Pancreas (tissue), 10 donors: ENCODE measurements at regions not wholly inside any gene's neighbourhood (a gene's known extent, or its start where the extent isn't known, plus 50 kb on each side); places are given as distances from the start of the nearest gene placed in this dataset.

Source experiments
- ATAC-seq, 4 donors: fragments of 200-7000 bp; cut with Tn5 transposase; one replicate each; pipeline versions ENCODE4 v1.8.0 to v1.9.1; 2020; ENCODE audit warnings: mild to moderate bottlenecking in 4 of 4, moderate library complexity in 4 of 4
- DNase-seq, 6 donors: peaks; one replicate each; pipeline ENCODE4 v3.0.0-alpha.2; 2020
- FAIRE-seq: peaks from 2 replicates; lab custom pipeline; 2012; peaks lifted over from hg19 to GRCh38; lab: Jason Lieb, UNC
- H3K27ac ChIP-seq, 4 donors: fragments of 200-600 bp; sonication (generic); 1 replicate in 3 of 4; 2 replicates in 1 of 4; pipeline versions ENCODE4 v1.5.0 to v1.8.0; 2020
- H3K27me3 ChIP-seq, 4 donors: fragments of 200-600 bp; one replicate each; pipeline ENCODE4 v1.8.0; 2021
- H3K36me3 ChIP-seq, 3 donors: fragments of 200-600 bp; sonication (generic) in 1 of 3; one replicate each; pipeline versions ENCODE4 v1.5.0 to v1.8.0; 2020 to 2021
- H3K4me1 ChIP-seq, 3 donors: fragments of 200-600 bp; one replicate each; pipeline ENCODE4 v1.8.0; 2021
- H3K4me3 ChIP-seq, 4 donors: fragments of 200-600 bp; sonication (generic) in 2 of 4; one replicate each; pipeline versions ENCODE4 v1.5.0 to v1.8.0; 2020 to 2021
- H3K9me3 ChIP-seq, 4 donors: fragments of 200-600 bp; one replicate each; pipeline ENCODE4 v1.8.0; 2021
- WGBS, 2 donors: extraction: QIAGEN DNeasy Blood & Tissue Kit; methylation state at CpG; one replicate each; pipeline ENCODE4 v1.1.7; 2013; 5-methylcytosine and 5-hydroxymethylcytosine counted together
- intact Hi-C, 3 donors: fragments of 100-400 bp; cut with DNase I; formaldehyde crosslinking; loops; one replicate each; pipeline versions ENCODE4 v1.11.1 to v1.14.2; 2022
- TF ChIP-seq, protein P1 (sequence below), 4 donors: fragments of 200-600 bp; sonication (generic) in 3 of 4; IDR thresholded peaks; one replicate each; pipeline versions ENCODE4 v1.5.0 to v1.8.0; 2021; ENCODE audit warnings: antibody characterized with exemption in 4 of 4
- donor health status: healthy with polysubstance abuse.
- donor health status: DM: no; HTN: no; CAD: no; lungs with moderate emphysema.
- donor health status: DM: no; HTN: no; CAD: no.
- donor health status: control.
- donor health status: control.
- donor health status: Bipolar disorder and iron deficiency.
- donor health status: DM: yes; HTN: yes; CAD: no.
- donor health status: DM: no; HTN: no; CAD: no.
- donor health status: DM: no; HTN: no; CAD: no.
- donor health status: DM: yes; HTN: yes; CAD: no.

DNA sequence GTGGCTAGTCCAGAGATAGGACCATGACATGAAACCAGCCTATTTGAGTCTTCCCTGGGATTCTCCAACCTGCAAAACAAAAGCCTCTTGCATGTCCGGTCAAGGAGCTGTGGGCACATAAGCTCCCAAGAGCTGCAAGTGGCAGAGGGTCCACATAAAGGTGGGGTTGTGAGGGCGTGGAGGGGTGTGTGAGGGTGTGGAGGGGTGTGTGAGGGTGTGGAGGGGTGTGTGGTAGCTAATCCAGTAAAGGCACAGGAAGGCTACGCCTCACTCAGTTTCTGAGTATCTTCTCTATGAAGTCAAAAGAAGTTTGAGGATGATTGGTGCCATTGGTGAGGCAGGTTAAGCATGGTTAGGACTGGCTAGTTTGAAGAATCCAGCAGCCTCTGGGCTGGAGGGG is 259.4 kb upstream of the NSMCE3 start:
- intact Hi-C loops: no loop called here
- no peak for DNase-seq
- no peak for FAIRE-seq
- H3K27ac ChIP-seq: no peak overlapping the region
- H3K27me3 ChIP-seq: no peaks in the 10 kb centered on the region
- H3K9me3 ChIP-seq: no peaks in the 10 kb centered on the region
- no peak overlapping the region for H3K4me3 ChIP-seq
- no peak for ATAC-seq
- H3K36me3 ChIP-seq: no peaks in the 10 kb centered on the region
- TF ChIP-seq, protein P1, sequence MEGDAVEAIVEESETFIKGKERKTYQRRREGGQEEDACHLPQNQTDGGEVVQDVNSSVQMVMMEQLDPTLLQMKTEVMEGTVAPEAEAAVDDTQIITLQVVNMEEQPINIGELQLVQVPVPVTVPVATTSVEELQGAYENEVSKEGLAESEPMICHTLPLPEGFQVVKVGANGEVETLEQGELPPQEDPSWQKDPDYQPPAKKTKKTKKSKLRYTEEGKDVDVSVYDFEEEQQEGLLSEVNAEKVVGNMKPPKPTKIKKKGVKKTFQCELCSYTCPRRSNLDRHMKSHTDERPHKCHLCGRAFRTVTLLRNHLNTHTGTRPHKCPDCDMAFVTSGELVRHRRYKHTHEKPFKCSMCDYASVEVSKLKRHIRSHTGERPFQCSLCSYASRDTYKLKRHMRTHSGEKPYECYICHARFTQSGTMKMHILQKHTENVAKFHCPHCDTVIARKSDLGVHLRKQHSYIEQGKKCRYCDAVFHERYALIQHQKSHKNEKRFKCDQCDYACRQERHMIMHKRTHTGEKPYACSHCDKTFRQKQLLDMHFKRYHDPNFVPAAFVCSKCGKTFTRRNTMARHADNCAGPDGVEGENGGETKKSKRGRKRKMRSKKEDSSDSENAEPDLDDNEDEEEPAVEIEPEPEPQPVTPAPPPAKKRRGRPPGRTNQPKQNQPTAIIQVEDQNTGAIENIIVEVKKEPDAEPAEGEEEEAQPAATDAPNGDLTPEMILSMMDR (IDR thresholded peaks at IDR 0.05): no peak
- 88 to 95% methylated on average over 3 of the region's 3 CpGs for WGBS, 2 donors
- H3K4me1 ChIP-seq: no peaks in the 10 kb centered on the region

- H3K9me3 ChIP-seq: no peaks in the 10 kb centered on the region
- no peak for ATAC-seq
- no peak for DNase-seq
- TF ChIP-seq, protein P1 (IDR thresholded peaks at IDR 0.05): no peak
- peaks cover 0 to 4% (median 0%) of the 10 kb centered on the region in 3 donors for H3K4me1 ChIP-seq
- no peak overlapping the region for H3K4me3 ChIP-seq
- no peaks in the 10 kb centered on the region for H3K36me3 ChIP-seq
- no peaks in the 10 kb centered on the region for H3K27me3 ChIP-seq
- intact Hi-C loops: no loop called here
- no peak overlapping the region for H3K27ac ChIP-seq
- no peak for FAIRE-seq
- WGBS, 2 donors: 15 to 19% methylated on average over 1 of the region's 1 CpG
Observed at GRCh38 chr15:29528276-29528675, 258.7 kb upstream of the NSMCE3 start.

DNA sequence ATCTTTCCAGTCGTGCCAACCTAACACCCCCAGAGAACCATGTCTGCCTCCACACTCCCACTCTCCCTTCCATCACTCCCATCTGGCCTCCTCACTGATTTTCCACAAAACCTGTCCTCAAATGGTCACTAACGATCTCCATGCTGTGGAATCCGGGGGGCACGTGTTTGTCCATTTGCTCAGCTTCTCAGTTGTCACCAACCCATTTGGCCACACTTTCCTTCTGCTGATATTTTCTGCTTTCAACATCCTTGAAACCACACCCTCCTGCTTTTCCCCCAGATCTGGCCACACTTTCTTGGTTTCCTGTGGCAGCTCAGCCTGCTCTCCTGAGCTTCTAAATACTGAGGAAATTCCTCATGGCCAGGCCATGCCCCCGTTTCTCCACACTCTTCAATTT is 257.2 kb upstream of the NSMCE3 start:
- TF ChIP-seq, protein P1 (IDR thresholded peaks at IDR 0.05): no peak
- FAIRE-seq (no peak), DNase-seq (no peak), ATAC-seq (no peak)
- Histone ChIP-seq H3K27me3 (no peaks in the 10 kb centered on the region), H3K4me1 (peaks cover 0 to 7% (median 0%) of the 10 kb centered on the region in 3 donors), H3K9me3 (no peaks in the 10 kb centered on the region), H3K27ac (no peak overlapping the region), H3K36me3 (no peaks in the 10 kb centered on the region), H3K4me3 (no peak overlapping the region)
- intact Hi-C loops: no loop called here
- WGBS, 2 donors: 75 to 84% methylated on average over 5 of the region's 5 CpGs

DNA sequence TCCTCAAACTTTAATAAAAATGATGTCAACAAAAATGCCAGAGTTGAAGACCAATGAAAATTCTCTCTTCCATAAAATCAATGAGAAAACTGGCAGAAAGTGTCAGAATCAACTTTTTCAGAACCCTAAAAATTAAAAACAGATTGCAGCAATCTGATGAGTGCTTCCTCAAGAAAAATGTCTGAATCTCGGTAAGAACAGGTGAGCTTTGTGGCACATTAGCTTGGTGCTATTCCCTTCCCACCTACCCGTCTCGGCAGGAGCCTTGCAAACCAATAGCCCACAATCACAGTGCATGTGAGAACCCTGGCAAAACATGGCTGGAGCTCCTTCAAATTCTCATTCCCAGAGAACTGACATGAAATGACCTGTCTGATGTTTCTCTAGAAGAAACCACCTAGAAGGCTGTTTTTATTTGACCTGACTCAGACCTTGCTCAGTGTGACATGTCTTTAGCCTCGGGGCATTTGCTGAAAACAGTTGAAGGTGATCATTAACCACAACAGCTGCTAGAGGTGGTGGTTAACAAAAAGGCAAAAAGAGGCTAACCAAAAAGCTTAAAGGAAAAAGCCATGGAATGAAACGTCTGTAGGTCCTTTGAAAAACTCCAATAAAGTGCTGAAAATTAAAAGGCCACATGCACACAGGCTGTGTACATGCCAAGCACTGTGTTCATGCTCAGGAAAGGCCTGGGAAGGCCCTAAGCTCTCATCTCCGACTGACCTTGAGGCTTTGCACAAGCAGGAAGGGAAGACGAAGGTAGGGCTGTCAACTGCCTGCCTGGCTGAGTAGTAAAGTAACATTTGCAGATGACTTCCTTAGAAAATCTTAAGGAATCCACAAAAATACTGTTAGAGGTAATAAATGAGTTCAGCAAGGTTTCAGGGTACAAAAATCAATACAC is 253.0 kb upstream of the NSMCE3 start:
- no peaks in the 10 kb centered on the region for H3K27me3 ChIP-seq
- intact Hi-C loops: no loop called here
- no peaks in the 10 kb centered on the region for H3K9me3 ChIP-seq
- WGBS, 2 donors: 38 to 45% methylated on average over 7 of the region's 7 CpGs
- FAIRE-seq: no peak
- peak overlapping the region in 2 of 4 donors; percentile 5 to 58 for H3K27ac ChIP-seq
- ATAC-seq: peak in 3 of 4 donors; percentile 54 to 77 (median 68)
- no peaks in the 10 kb centered on the region for H3K36me3 ChIP-seq
- DNase-seq: no peak
- peaks cover 0 to 7% (median 0%) of the 10 kb centered on the region in 3 donors for H3K4me1 ChIP-seq
- no peak overlapping the region for H3K4me3 ChIP-seq
- TF ChIP-seq, protein P1 (IDR thresholded peaks at IDR 0.05): no peak

- no peaks in the 10 kb centered on the region for H3K9me3 ChIP-seq
- WGBS, 2 donors: 70 to 72% methylated on average over 4 of the region's 4 CpGs
- FAIRE-seq: no peak
- peak in 3 of 4 donors; percentile 55 to 75 (median 70) for ATAC-seq
- DNase-seq: peak in 2 of 6 donors; percentile 30 to 37
- H3K36me3 ChIP-seq: no peaks in the 10 kb centered on the region
- no peaks in the 10 kb centered on the region for H3K27me3 ChIP-seq
- H3K4me3 ChIP-seq: no peak overlapping the region
- H3K4me1 ChIP-seq: peaks cover 0 to 5% (median 0%) of the 10 kb centered on the region in 3 donors
- peak overlapping the region in 2 of 4 donors; percentile 10 to 35 for H3K27ac ChIP-seq
- TF ChIP-seq, protein P1 (IDR thresholded peaks at IDR 0.05): no peak
- intact Hi-C loops: loop anchor here in 1 of 3 donors (10.0 kb wide), 1 partner anchor 56 kb away; a partner anchor contains a TSS
Observed at GRCh38 chr15:29518442-29518841, 248.8 kb upstream of the NSMCE3 start.
